CD4-positive, alpha-beta T cell treated with Interferon alpha-2 for 1 hour (primary cell): ENCODE measurements at regions not wholly inside any gene's neighbourhood (a gene's known extent, or its start where the extent isn't known, plus 50 kb on each side); places are given as distances from the start of the nearest gene placed in this dataset.
"Not testable (repeated sequence)": the region's sequence is repeated elsewhere in the genome, so short reads cannot be mapped to it uniquely, and the experiment has no call there.

ENCODE experiments used
- DNase-seq, 2 donors: peaks; one replicate each; pipeline ENCODE4 v3.0.0-alpha.2; 2020 to 2022

DNA sequence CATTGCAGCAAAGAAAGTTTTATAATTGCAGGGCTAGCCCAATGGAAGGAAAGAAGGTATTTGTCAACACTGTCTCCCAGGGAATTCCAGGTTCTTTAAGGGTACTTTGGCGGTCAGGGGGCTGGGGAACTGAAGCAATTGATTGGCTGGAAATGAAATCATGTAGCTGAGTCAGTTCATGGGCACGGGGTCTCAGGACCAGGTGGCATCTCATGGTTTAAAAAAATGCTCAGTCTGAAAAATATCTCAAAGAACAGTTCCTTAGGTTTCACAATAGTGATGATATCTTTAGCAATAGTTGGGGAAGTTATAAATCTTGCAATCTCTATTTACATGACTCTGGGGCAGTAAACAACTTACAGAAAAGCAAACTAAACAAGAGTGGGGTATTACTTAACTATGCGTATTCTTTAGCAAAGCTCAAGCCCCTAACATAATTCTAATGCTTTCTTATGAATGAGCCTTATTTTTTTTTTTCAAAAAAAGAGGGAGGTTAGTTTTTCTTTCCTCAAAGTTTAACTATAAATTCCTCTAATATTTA lies 376.9 kb upstream of the NRG3 start:
- no peak for DNase-seq

DNA sequence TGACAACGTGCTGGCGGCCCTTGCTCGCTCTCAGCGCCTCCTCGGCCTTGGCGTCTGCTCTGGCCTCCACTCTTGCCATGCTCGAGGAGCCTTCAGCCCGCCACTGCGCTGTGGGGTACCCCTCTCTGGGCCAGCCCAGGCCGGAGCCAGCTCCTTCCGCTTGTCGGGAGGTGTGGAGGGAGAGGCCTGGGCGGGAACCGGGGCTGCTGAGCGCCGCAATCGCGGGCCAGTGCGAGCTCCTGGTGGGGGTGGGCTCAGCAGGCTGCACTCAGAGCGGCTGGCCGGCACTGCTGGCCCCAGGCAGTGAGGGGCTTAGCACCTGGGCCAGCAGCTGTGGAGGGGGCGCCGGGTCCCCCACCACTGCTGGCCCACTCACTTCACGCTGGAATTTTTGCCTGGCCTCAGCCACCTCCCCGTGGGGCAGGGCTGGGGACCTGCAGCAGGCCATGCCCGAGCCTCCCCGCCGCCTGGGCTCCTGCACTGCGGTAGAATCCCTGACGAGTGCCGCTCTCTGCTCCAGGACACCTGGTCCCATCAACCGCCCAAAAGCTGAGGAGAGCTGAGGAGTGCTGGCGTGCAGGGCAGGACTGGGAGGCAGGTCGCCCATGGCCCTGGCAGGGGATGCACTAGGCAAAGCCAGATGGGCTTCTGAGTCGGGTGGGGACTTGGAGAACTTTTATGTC lies 372.2 kb upstream of the NRG3 start:
- no peak for DNase-seq

DNA sequence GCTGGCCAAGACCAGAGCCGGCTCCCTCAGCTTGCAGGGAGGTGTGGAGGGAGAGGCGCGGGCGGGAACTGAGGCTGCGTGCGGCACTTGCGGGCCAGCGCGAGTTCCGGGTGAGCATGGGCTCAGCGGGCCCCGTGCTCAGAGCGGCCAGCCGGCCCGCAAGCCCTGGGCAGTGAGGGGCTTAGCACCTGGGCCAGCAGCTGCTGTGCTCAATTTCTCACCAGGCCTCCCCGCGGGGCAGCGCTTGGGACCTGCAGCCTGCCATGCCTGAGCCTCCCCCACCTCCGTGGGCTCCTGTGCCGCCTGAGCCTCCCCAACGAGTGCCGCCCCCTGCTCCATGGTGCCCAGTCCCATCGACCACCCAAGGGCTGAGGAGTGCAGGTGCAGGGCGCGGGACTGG lies 369.2 kb upstream of the NRG3 start:
- not testable (repeated sequence) for DNase-seq

DNA sequence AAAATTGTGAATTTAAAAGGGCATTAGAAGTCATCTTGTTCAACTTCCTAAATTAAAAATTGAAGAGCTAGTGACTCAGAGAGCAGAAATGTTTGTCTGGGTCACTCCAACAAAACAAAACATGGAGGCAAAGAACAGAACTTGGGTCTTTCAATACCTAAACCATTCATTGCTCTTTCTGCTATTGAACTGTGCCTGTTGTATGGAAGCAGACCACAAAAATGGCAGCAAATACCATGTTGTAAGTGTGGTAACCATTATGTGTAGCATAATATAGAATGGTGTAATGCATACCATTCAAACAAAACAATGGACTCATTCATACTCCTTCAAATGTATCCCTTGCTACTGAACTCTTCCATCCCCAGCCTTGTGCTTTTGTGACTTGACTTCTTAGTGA lies 360.2 kb upstream of the NRG3 start:
- no peak for DNase-seq

DNA sequence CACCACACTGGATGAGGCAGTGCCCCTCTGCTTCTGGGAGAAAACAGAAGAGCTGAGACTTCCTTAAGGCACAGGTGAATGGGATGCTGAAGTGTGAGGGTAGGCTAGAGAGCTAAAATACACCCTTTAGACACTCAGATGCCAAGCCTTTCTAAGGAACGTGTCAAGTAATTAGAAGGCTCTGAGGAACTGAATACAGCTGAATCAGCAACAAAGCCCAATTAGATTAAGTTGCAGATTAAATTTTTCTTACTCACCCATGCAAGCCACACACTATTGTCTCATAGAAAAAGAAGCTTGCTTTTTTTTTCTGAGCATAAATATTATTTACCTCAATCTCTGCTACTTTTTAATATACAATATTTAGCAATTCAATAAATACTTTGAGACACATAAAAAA lies 354.3 kb upstream of the NRG3 start:
- no peak for DNase-seq

- no peak for DNase-seq
Measured at GRCh38 chr10:81524467-81524866, 350.5 kb upstream of the NRG3 start.

- no peak for DNase-seq
Measured at GRCh38 chr10:81532403-81532802, 342.6 kb upstream of the NRG3 start.

GRCh38 chr10:81534991-81535390 lies 340.0 kb upstream of the NRG3 start:
- no peak for DNase-seq

GRCh38 chr10:81541517-81541916 lies 333.5 kb upstream of the NRG3 start:
- no peak for DNase-seq

DNA sequence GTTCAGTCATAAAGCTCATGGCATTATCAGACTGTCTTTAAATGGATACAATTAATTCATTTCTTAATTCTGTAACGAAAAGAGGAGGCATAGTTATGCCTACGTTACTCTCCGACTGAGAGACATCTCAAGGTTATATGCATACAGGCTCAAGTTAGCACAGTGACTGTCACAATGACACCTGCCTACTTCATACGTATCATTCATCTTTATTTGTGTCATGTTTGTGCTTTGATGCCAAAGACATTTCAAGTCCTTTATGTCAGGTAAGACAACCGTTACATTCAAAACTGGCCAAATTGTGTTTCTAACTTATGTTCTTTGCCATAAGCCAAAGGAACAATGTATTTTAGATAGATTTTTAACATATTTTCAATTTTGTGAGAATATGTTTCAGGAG lies 328.8 kb upstream of the NRG3 start:
- no peak for DNase-seq

DNA sequence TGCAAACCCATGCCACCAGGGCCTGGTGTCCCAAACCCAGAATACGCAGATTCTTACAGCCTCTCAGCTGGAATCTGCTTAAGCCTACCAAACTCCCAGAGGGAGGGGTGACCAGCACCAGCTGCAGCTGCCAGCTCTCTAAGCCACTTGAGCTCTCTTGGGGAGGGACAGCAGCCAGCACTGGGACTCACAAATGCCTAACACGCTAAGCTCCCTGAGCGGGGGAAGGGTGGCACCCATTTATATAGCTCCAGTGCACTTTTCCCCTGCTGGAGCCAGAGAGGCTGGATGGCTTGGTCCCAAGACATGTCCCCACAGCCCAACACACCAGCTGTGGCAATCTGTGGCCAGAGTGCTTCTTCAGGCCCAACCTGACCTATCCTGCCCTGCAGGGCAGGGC lies 326.8 kb upstream of the NRG3 start:
- DNase-seq: no peak

DNA sequence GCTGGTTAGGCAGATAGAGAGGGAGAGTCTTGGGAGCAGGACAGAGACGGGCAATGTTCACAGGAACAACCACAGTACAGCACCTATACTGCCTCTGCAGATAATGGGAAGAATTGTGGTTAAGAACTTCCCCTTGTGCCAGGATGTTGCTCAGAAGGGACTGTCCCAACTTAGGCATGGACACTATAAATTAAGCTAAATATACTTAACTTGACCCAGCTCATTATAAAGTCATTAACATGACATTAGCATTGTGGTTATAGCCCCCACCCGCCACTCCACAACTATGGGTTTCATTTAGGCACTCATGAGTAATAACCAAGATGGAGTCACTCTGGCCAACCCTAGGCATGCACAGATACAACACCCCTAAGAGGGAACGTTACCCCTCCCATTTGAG lies 310.9 kb upstream of the NRG3 start:
- DNase-seq: no peak

DNA sequence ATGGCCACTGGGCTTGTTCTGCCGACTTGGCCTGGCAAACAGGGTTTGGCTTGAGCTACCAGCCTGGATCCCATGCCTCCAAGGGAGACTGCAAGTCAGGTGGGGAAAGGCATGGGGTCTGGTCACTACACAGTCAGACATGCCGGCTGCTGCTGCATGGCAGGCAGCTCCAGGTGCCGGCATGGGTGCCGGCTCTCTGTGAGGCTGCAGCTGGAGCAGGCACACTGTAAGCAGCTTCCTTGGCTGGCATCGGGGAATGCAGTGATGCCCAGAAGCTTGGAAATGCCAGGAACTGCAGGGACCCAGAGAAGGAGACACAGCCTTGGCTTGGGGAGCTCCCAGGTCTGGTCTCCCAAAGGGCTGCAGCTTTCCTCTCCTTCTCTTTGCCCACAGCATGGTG lies 305.5 kb upstream of the NRG3 start:
- DNase-seq: no peak

DNA sequence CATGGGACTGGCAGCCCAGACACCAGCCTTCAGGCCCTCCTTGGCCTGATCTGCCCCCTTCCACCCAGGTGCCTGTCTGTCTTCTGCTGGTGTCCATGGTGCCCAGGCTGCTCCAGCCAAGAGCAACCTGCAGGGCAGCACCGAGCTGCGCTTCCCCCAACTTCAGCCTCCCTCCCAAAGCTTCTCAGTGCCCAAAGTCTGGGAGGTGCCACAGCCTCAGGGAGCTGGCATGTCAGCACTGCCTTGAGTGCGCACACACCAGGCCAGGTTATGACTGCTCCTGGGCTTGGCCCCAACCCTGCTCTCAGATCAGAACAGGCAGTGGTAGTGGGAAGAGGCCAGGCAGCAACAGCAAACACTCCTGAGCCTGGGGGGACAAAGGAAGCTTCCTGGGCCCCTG lies 304.6 kb upstream of the NRG3 start:
- no peak for DNase-seq

GRCh38 chr10:81570878-81571794 lies 303.9 kb upstream of the NRG3 start:
- DNase-seq: no peak

DNA sequence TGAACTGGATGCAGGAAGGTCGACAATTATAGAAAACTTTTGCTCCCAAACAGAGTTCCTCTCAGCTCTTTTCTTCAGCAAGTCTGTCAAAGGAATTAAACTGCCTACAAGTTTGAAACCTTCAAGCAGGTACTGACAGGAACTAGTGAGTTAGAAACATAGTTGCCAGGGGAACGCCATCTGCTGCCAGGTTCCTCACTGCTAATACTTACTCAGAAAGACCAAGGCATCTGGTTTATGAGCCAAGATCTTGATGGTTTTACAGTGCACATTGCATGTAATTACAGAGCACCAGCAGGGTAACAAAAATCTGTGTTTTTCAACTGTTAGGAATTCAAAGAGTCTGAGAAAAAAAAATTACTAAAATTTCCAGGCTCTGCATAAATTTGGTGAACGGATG lies 300.0 kb upstream of the NRG3 start:
- no peak for DNase-seq

- DNase-seq: no peak
Measured at GRCh38 chr10:81576336-81576735, 298.7 kb upstream of the NRG3 start.

- no peak for DNase-seq
Measured at GRCh38 chr10:81594991-81595390, 280.0 kb upstream of the NRG3 start.

DNA sequence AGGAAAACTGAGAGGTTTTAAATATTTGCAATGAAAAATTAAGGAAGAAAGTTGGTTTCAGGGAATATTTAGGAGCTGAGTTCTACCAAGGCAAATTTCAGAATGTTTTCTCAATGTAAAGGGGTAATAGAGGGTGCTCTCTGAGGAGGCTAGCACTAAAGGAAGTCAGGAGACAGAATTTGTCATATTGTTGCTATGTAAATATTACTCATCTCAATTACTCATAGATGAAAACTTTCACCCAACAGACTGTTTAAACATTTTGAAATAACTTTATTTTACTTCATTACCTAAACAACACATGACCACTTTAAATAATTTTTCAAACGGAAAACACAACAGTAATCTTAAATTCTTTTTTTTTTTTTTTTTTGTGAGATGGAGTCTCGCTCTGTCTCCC lies 274.8 kb upstream of the NRG3 start:
- no peak for DNase-seq

- no peak for DNase-seq
Measured at GRCh38 chr10:81603106-81603620, 271.8 kb upstream of the NRG3 start.

GRCh38 chr10:81644485-81644884 lies 230.5 kb upstream of the NRG3 start:
- DNase-seq: not testable (repeated sequence)

GRCh38 chr10:81655986-81656385 lies 219.0 kb upstream of the NRG3 start:
- DNase-seq: no peak

DNA sequence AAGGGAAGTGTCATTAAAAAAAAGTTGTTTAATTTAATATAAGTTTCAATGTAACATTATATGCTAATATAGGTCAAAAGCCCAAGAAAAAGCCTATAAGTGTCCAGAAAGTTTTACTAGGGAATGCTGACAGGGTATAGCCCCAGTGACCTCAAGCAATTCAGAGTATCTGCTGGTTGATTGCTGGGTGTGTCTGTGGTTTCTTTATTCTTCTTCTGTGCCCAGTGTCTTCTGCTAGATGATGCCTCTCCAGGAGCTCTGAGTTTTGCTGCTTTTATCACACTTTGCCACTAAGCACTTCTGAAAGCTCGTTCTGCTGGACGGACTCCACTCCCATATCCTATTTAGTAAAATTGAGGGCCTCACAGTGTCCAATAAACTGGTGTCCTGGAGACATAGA lies 212.2 kb upstream of the NRG3 start:
- no peak for DNase-seq

DNA sequence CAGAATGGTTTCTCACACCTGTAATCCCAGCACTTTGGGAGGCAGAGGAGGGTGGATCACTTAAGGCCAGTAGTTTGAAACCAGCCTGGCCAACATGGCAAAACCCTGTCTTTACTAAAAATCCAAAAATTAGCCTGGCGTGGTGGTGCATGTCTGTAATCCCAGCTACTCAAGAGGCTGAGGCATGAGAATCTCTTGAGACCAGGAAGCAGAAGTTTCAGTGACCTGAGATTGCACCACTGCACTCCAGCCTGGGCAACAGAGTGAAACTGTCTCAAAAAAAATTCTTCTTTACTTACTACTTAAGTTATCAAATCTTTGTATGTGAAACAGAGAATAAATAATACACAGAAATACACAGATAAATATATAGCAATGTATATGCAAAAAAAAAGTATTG lies 210.2 kb upstream of the NRG3 start:
- DNase-seq: not testable (repeated sequence)
